HepG2 (cell line): ENCODE measurements at regions not wholly inside any gene's neighbourhood (a gene's known extent, or its start where the extent isn't known, plus 50 kb on each side); places are given as distances from the start of the nearest gene placed in this dataset.

Source experiments
- ATAC-seq: fragments of 200-7000 bp; cut with Tn5 transposase; 3 replicates; pipeline ENCODE4 v1.9.1; 2020; ENCODE audit warnings: mild to moderate bottlenecking, moderate library complexity
- BruUV-seq: library from RNA; stranded (reverse); fragments of 400-500 nt; replicated peaks from 2 replicates; lab custom pipeline; 2021; lab: Mats Ljungman, UMichigan
- CTCF ChIA-PET: fragments of 300-600 bp; formaldehyde crosslinking; extraction: SDS; loops from one replicate; lab custom pipeline; 2021; ENCODE audit warnings: low total read pairs, inconsistent platforms, low intra/inter-chr PET ratio; lab: Yijun Ruan, JAX
- POLR2A ChIA-PET: fragments of 350-600 bp; sonication (Branson Sonifier 250); formaldehyde crosslinking; loops from one replicate; lab custom pipeline; 2020; ENCODE audit warnings: antibody characterized with exemption, inconsistent platforms; lab: Yijun Ruan, JAX
- DNase-seq: peaks from one replicate; pipeline ENCODE4 v3.0.0-alpha.2; 2015; ENCODE audit warnings: low spot score
- FAIRE-seq: peaks from 3 replicates; lab custom pipeline; 2011; peaks lifted over from hg19 to GRCh38; lab: Jason Lieb, UNC
- H2AFZ ChIP-seq: one replicate; pipeline ENCODE4 v1.6.1; 2011; ENCODE audit warnings: low read length, inconsistent platforms
- H3K27ac ChIP-seq: fragments of 300-600 bp; 3 replicates; pipeline ENCODE4 v1.8.0; 2011; ENCODE audit warnings: mixed run types, mild to moderate bottlenecking, mixed read lengths, low read length, inconsistent platforms; ENCODE audit not compliant: insufficient read depth; ENCODE audit errors: extremely low read length
- H3K27me3 ChIP-seq, 2 experiments: fragments of 200-600 bp in 1 of 2; 2 replicates in 1 of 2; 3 replicates in 1 of 2; pipeline versions ENCODE4 v1.6.0 to v1.8.0; 2011; ENCODE audit warnings: low read length in 2 of 2, mild to moderate bottlenecking in 2 of 2, moderate library complexity in 2 of 2, inconsistent platforms in 1 of 2; ENCODE audit not compliant: insufficient read depth in 2 of 2, control insufficient read depth in 1 of 2
- H3K36me3 ChIP-seq, 2 experiments: fragments of 200-600 bp in 1 of 2; replicated peaks in 1 of 2; 2 replicates in 1 of 2; 3 replicates in 1 of 2; pipeline versions ENCODE4 v1.5.1 to v1.8.0; 2011; ENCODE audit warnings: low read length in 2 of 2, inconsistent platforms in 1 of 2; ENCODE audit not compliant: insufficient read depth in 2 of 2, control insufficient read depth in 1 of 2
- H3K4me1 ChIP-seq: 2 replicates; pipeline ENCODE4 v1.5.1; 2012; ENCODE audit warnings: low read length, inconsistent platforms; ENCODE audit not compliant: insufficient read depth
- H3K4me2 ChIP-seq: 2 replicates; pipeline ENCODE4 v1.6.0; 2011; ENCODE audit warnings: low read depth, low read length, inconsistent platforms
- H3K4me3 ChIP-seq, 3 experiments: fragments of 200-600 bp in 1 of 3; sonication (generic), shearing (Covaris generic) in 1 of 3; replicated peaks in 1 of 3; 2 replicates each; pipeline ENCODE4 v1.5.1; 2011 to 2016; ENCODE audit warnings: low read length in 3 of 3, inconsistent platforms in 2 of 3, low read depth in 2 of 3, mild to moderate bottlenecking in 2 of 3, control low read depth in 1 of 3, mixed read lengths in 1 of 3; ENCODE audit not compliant: insufficient read depth in 1 of 3
- H3K79me2 ChIP-seq: one replicate; pipeline ENCODE4 v1.6.1; 2011; ENCODE audit warnings: low read length, inconsistent platforms; ENCODE audit not compliant: insufficient read depth
- H3K9ac ChIP-seq: 2 replicates; pipeline ENCODE4 v1.6.0; 2011; ENCODE audit warnings: mild to moderate bottlenecking, low read depth, low read length, inconsistent platforms; ENCODE audit not compliant: insufficient read depth
- H3K9me3 ChIP-seq: 2 replicates; pipeline ENCODE4 v1.5.1; 2012; ENCODE audit warnings: mild to moderate bottlenecking, low read length
- H4K20me1 ChIP-seq: 2 replicates; pipeline ENCODE4 v1.6.0; 2011; ENCODE audit warnings: inconsistent platforms, mild to moderate bottlenecking, low read length, moderate library complexity; ENCODE audit not compliant: insufficient read depth
- CC2D1A ChIP-seq: sonication (generic); formaldehyde crosslinking; IDR thresholded peaks from 2 replicates; pipeline ENCODE4 v1.8.1; 2023; ENCODE audit warnings: mild to moderate bottlenecking, missing genetic modification reagents
- HDAC2 ChIP-seq: sonication (generic); formaldehyde crosslinking; IDR thresholded peaks from 2 replicates; pipeline ENCODE4 v1.4.0; 2020; ENCODE audit warnings: missing genetic modification reagents
- MTF1 ChIP-seq: sonication (generic); formaldehyde crosslinking; IDR thresholded peaks from 2 replicates; pipeline ENCODE4 v1.5.0; 2020; ENCODE audit warnings: missing genetic modification reagents
- NCOR1 ChIP-seq: fragments of 200-600 bp; sonication (generic); IDR thresholded peaks from 2 replicates; pipeline ENCODE4 v1.7.0; 2017; ENCODE audit warnings: antibody characterized with exemption, low read length, borderline replicate concordance
- NRL ChIP-seq: sonication (generic); formaldehyde crosslinking; IDR thresholded peaks from 2 replicates; pipeline ENCODE4 v1.5.0; 2020; ENCODE audit warnings: missing genetic modification reagents, mild to moderate bottlenecking, moderate library complexity, borderline replicate concordance
- SNAPC2 ChIP-seq: sonication (generic); formaldehyde crosslinking; IDR thresholded peaks from 2 replicates; pipeline ENCODE4 v1.8.1; 2022; ENCODE audit warnings: mild to moderate bottlenecking, missing genetic modification reagents
- XBP1 ChIP-seq: sonication (generic); formaldehyde crosslinking; IDR thresholded peaks from 2 replicates; pipeline ENCODE4 v1.5.0; 2020; ENCODE audit warnings: missing genetic modification reagents
- ZNF101 ChIP-seq: sonication (generic); formaldehyde crosslinking; IDR thresholded peaks from 2 replicates; pipeline ENCODE4 v1.4.0; 2020; ENCODE audit warnings: mild to moderate bottlenecking, low read depth, missing genetic modification reagents, borderline replicate concordance
- ZNF136 ChIP-seq: sonication (generic); formaldehyde crosslinking; IDR thresholded peaks from 2 replicates; pipeline ENCODE4 v1.8.1; 2022; ENCODE audit warnings: low read depth, mild to moderate bottlenecking, moderate library complexity, missing genetic modification reagents
- ZNF17 ChIP-seq: sonication (generic); formaldehyde crosslinking; IDR thresholded peaks from 2 replicates; pipeline ENCODE4 v1.5.0; 2020; ENCODE audit warnings: mild to moderate bottlenecking, missing genetic modification reagents
- ZNF879 ChIP-seq: sonication (generic); formaldehyde crosslinking; IDR thresholded peaks from 2 replicates; pipeline ENCODE4 v1.8.1; 2023; ENCODE audit warnings: missing genetic modification reagents
- WGBS: methylation state at CpG from one replicate; pipeline ENCODE4 v1.1.6; 2017; ENCODE audit warnings: low lambda C conversion rate; 5-methylcytosine and 5-hydroxymethylcytosine counted together
- in situ Hi-C: cut with HindIII; loops from 2 replicates; pipeline ENCODE4 v1.10.0; 2017; ENCODE audit warnings: low pct_unique_long_range_greater_than_20kb; ENCODE audit not compliant: extremely low pct_ligation_motif_present
- intact Hi-C: fragments of 100-400 bp; cut with micrococcal nuclease; formaldehyde crosslinking; loops from one replicate; pipeline ENCODE4 v1.10.0; 2022; ENCODE audit not compliant: unreplicated experiment
- TF ChIP-seq, protein P1 (sequence below): conservative IDR thresholded peaks from 2 replicates; pipeline ENCODE4 v1.6.1; 2018; ENCODE audit warnings: missing genetic modification reagents
- TF ChIP-seq, protein P2 (sequence below): IDR thresholded peaks from 2 replicates; pipeline ENCODE4 v1.6.1; 2018; ENCODE audit warnings: missing genetic modification reagents
- TF ChIP-seq, protein P3 (sequence below): sonication (generic); formaldehyde crosslinking; IDR thresholded peaks from 2 replicates; pipeline ENCODE4 v1.9.0; 2022; ENCODE audit warnings: missing genetic modification reagents, mild to moderate bottlenecking, borderline replicate concordance

DNA sequence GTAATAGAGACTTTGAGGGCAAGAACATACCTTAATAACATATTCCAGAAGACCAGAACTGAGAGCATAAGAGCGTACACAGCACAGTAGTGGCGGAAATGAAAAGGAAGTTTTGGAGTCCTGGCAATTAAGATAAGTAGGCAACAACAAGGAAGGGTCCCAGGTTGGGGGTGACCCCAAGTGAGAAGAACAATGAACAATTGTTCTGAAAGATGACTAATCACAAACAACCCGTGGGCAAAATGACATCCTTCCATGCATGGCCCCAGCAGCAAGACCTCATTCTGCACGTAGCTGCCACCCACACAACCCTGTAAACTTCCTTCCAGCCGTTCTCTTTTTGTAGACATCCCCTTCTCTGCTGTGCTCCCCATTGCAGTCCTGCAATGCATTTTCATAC, 384.4 kb upstream of the PABPC4L start:
- Histone ChIP-seq H3K4me2 (no peak overlapping the region), H4K20me1 (no peaks in the 10 kb centered on the region), H3K4me1 (no peaks in the 10 kb centered on the region), H3K36me3 (no peaks in the 10 kb centered on the region), H3K27me3 (no peaks in the 10 kb centered on the region), H2AFZ (no peak overlapping the region), H3K79me2 (no peaks in the 10 kb centered on the region), H3K27ac (no peak overlapping the region), H3K9me3 (no peaks in the 10 kb centered on the region), H3K4me3 (no peak overlapping the region)
- CTCF ChIA-PET, result no interaction called here
- ATAC-seq, result no peak
- intact Hi-C loops, result no loop called here
- TF ChIP-seq CC2D1A (CRISPR knock-in tag), result no peak
- TF ChIP-seq, protein P1, sequence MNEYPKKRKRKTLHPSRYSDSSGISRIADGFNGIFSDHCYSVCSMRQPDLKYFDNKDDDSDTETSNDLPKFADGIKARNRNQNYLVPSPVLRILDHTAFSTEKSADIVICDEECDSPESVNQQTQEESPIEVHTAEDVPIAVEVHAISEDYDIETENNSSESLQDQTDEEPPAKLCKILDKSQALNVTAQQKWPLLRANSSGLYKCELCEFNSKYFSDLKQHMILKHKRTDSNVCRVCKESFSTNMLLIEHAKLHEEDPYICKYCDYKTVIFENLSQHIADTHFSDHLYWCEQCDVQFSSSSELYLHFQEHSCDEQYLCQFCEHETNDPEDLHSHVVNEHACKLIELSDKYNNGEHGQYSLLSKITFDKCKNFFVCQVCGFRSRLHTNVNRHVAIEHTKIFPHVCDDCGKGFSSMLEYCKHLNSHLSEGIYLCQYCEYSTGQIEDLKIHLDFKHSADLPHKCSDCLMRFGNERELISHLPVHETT (CRISPR knock-in tag), result no peak
- TF ChIP-seq NCOR1, result no peak
- TF ChIP-seq, all 625 proteins: peak for 0
- no peak overlapping the region for H3K9ac ChIP-seq
- FAIRE-seq, result no peak
- 2% methylated on average over 5 of the region's 5 CpGs for WGBS
- no TSS peak for BruUV-seq
- POLR2A ChIA-PET, result no interaction called here
- in situ Hi-C loops, result no loop called here
- no peak for DNase-seq

DNA sequence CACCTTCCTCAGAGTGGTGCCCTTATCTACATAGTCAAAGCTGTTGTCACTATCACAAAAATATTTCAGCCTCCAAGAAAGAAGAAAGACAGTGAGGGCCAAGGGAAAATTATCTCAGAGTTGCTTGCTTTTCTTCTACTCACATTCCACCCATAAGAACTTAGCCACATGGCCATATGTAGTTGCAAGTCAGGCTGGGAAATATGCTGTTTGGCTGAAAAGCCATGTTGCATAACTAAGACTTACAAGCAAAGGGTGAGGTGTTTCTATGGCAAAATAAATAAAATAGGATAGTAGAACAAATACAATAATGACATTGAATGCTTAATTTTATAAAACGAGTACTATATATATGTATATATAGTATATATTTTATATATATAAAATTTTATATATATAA, 365.9 kb upstream of the PABPC4L start:
- POLR2A ChIA-PET, result no interaction called here
- H3K36me3 ChIP-seq, result no peaks in the 10 kb centered on the region
- no peaks in the 10 kb centered on the region for H4K20me1 ChIP-seq
- ATAC-seq (no peak), FAIRE-seq (no peak), DNase-seq (no peak)
- CTCF ChIA-PET, result no interaction called here
- no peak overlapping the region for H3K27ac ChIP-seq
- no peaks in the 10 kb centered on the region for H3K79me2 ChIP-seq
- H2AFZ ChIP-seq, result no peak overlapping the region
- intact Hi-C loops, result no loop called here
- H3K27me3 ChIP-seq, result no peaks in the 10 kb centered on the region; a peak in 1 of 5 replicates
- no TSS peak for BruUV-seq
- H3K4me2 ChIP-seq, result no peak overlapping the region
- no peak overlapping the region for H3K9ac ChIP-seq
- in situ Hi-C loops, result no loop called here
- no peaks in the 10 kb centered on the region for H3K9me3 ChIP-seq
- no peaks in the 10 kb centered on the region for H3K4me1 ChIP-seq
- H3K4me3 ChIP-seq, result no peak overlapping the region
- 0% methylated on average over 1 of the region's 1 CpG for WGBS
- TF ChIP-seq, protein P2, sequence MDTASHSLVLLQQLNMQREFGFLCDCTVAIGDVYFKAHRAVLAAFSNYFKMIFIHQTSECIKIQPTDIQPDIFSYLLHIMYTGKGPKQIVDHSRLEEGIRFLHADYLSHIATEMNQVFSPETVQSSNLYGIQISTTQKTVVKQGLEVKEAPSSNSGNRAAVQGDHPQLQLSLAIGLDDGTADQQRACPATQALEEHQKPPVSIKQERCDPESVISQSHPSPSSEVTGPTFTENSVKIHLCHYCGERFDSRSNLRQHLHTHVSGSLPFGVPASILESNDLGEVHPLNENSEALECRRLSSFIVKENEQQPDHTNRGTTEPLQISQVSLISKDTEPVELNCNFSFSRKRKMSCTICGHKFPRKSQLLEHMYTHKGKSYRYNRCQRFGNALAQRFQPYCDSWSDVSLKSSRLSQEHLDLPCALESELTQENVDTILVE (CRISPR knock-in tag), result no peak
- no peak for TF ChIP-seq MTF1 (CRISPR knock-in tag)
- TF ChIP-seq NCOR1, result no peak
- no peak for TF ChIP-seq NRL
- TF ChIP-seq, protein P3, sequence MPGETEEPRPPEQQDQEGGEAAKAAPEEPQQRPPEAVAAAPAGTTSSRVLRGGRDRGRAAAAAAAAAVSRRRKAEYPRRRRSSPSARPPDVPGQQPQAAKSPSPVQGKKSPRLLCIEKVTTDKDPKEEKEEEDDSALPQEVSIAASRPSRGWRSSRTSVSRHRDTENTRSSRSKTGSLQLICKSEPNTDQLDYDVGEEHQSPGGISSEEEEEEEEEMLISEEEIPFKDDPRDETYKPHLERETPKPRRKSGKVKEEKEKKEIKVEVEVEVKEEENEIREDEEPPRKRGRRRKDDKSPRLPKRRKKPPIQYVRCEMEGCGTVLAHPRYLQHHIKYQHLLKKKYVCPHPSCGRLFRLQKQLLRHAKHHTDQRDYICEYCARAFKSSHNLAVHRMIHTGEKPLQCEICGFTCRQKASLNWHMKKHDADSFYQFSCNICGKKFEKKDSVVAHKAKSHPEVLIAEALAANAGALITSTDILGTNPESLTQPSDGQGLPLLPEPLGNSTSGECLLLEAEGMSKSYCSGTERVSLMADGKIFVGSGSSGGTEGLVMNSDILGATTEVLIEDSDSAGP (CRISPR knock-in tag), result no peak
- TF ChIP-seq HDAC2 (CRISPR knock-in tag), result no peak
- no peak for TF ChIP-seq ZNF136 (CRISPR knock-in tag)
- TF ChIP-seq XBP1 (CRISPR knock-in tag), result no peak
- no peak for TF ChIP-seq ZNF101 (CRISPR knock-in tag)
- TF ChIP-seq ZNF879 (CRISPR knock-in tag), result no peak
- TF ChIP-seq SNAPC2 (CRISPR knock-in tag), result no peak
- no peak for TF ChIP-seq ZNF17 (CRISPR knock-in tag)
